ENCODE measurements at regions not wholly inside any gene's neighbourhood (a gene's known extent, or its start where the extent isn't known, plus 50 kb on each side); places are given as distances from the start of the nearest gene placed in this dataset.

DNA sequence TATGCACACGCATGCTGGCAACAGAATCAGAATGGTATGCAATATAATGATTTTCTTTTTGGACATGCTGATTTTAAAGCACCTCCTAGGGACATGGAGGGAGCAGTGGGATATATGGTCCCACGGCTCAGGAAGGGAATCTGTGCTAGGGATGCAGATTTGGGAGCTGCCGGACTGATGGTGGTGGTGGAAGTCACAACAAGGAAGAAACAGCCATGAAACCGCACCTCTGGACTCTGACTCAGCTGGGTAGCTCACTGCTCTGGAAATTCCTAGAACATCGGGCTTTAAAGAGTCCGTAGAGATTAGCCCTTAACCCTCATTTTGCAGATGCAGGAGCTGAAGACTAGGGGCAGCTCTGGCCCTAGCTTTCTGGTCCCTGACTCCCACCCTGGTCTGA lies 364.3 kb upstream of the KLHL29 start (continued):
- TF ChIP-seq, protein P1, sequence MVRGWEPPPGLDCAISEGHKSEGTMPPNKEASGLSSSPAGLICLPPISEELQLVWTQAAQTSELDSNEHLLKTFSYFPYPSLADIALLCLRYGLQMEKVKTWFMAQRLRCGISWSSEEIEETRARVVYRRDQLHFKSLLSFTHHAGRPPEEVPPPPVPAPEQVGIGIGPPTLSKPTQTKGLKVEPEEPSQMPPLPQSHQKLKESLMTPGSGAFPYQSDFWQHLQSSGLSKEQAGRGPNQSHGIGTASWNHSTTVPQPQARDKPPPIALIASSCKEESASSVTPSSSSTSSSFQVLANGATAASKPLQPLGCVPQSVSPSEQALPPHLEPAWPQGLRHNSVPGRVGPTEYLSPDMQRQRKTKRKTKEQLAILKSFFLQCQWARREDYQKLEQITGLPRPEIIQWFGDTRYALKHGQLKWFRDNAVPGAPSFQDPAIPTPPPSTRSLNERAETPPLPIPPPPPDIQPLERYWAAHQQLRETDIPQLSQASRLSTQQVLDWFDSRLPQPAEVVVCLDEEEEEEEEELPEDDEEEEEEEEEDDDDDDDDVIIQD (CRISPR knock-in tag; IDR thresholded peaks at IDR 0.05; ENCODE audit: low read depth): no peak
- TF ChIP-seq CCDC6 (CRISPR knock-in tag; IDR thresholded peaks at IDR 0.05): no peak
- TF ChIP-seq TBX2 (CRISPR knock-in tag; IDR thresholded peaks at IDR 0.05; ENCODE audit: borderline replicate concordance): no peak
- TF ChIP-seq ZNF101 (CRISPR knock-in tag; IDR thresholded peaks at IDR 0.05; ENCODE audit: borderline replicate concordance, low read depth): no peak

DNA sequence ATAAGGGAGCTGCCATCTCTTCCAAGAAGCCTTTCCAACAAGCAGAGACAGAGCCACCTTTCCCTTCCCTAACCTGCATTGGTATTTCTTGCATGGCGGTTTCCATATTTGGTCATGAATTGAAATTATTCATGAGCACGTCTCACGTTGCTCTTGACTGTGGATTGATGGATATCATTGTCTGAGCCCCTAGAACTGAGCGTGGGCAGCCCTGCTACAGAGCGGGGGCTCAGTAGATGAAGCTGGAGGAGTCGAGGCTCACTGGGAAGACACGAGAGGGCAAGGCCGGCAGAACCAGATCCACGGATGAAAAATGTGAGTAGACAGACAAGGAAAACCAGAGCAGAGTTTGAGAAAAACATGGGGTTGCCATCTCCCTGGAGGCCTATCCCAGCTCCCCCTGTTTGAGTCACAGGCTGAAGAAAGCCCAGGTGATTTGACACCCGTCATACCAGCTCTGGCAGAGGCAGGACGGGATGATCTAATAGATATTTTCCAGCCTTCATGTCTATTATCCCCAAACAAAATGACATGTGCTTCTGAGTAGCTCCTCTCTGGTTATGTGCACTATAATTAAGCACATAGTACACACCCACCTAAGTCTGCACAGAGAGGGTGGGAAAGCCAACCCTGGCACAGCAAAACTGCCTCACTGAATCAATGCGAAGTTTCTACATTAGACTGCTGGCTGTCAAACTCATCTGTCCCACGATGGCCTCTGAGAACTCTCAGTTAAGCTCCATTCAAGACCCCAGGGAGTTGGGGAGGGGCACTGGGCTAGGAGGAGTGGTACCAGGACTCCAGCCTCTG lies 363.5 kb upstream of the KLHL29 start:
- Histone ChIP-seq H3K27ac (ENCODE audit: extremely low read length, insufficient read depth, low read length) (no peak overlapping the region), H4K20me1 (ENCODE audit: insufficient read depth, low read length) (no peaks in the 10 kb centered on the region), H3K9ac (ENCODE audit: insufficient read depth, low read depth, low read length) (no peak overlapping the region), H3K4me2 (ENCODE audit: low read depth, low read length) (no peak overlapping the region), H3K27me3 (ENCODE audit: control insufficient read depth in 1 of 2, insufficient read depth in 2 of 2, low read length in 2 of 2) (no peaks in the 10 kb centered on the region), H3K4me3 (replicated peaks in 1 of 3; ENCODE audit: insufficient read depth in 1 of 3, low read depth in 2 of 3, low read length in 3 of 3) (no peak overlapping the region), H3K79me2 (ENCODE audit: insufficient read depth, low read length) (no peaks in the 10 kb centered on the region), H2AFZ (ENCODE audit: low read length) (no peak overlapping the region), H3K36me3 (replicated peaks in 1 of 2; ENCODE audit: control insufficient read depth in 1 of 2, insufficient read depth in 2 of 2, low read length in 2 of 2) (no peaks in the 10 kb centered on the region), H3K4me1 (ENCODE audit: insufficient read depth, low read length) (no peaks in the 10 kb centered on the region), H3K9me3 (ENCODE audit: low read length) (no peaks in the 10 kb centered on the region)
- in situ Hi-C loops (cut with HindIII; ENCODE audit: extremely low pct_ligation_motif_present, low pct_unique_long_range_greater_than_20kb) (no loop called here), intact Hi-C loops (cut with micrococcal nuclease; ENCODE audit: unreplicated experiment) (no loop called here)
- no TSS peak for BruUV-seq (replicated peaks)
- WGBS (ENCODE audit: low lambda C conversion rate): 15% methylated on average over 13 of the region's 13 CpGs
- FAIRE-seq (no peak), DNase-seq (ENCODE audit: low spot score) (no peak), ATAC-seq (no peak)
- ChIA-PET POLR2A (no interaction called here), CTCF (ENCODE audit: low intra/inter-chr PET ratio, low total read pairs) (no interaction called here)
- no peak for TF ChIP-seq KDM2A (CRISPR knock-in tag; IDR thresholded peaks at IDR 0.05; ENCODE audit: borderline replicate concordance, low read depth)

Measured in HepG2 (cell line).